Pons (tissue), 1 donor: ENCODE measurements at regions not wholly inside any gene's neighbourhood (a gene's known extent, or its start where the extent isn't known, plus 50 kb on each side); places are given as distances from the start of the nearest gene placed in this dataset.
"Not testable (repeated sequence)": the region's sequence is repeated elsewhere in the genome, so short reads cannot be mapped to it uniquely, and the experiment has no call there.

Experiments used
- DNase-seq: peaks from one replicate; pipeline ENCODE4 v3.0.0-alpha.2; 2016; ENCODE audit warnings: low spot score

GRCh38 chr15:20680257-20680815 lies 138.7 kb upstream of the GOLGA6L6 start:
- not testable (repeated sequence) for DNase-seq

GRCh38 chr15:20672470-20672869 lies 130.9 kb upstream of the GOLGA6L6 start:
- no peak for DNase-seq

- no peak for DNase-seq
These were observed 130.1 kb upstream of the GOLGA6L6 start for GRCh38 chr15:20671675-20672074.

- not testable (repeated sequence) for DNase-seq
These were observed 124.8 kb upstream of the GOLGA6L6 start for GRCh38 chr15:20666410-20666809.

- no peak for DNase-seq
These were observed 124.1 kb upstream of the GOLGA6L6 start for GRCh38 chr15:20665653-20666052.

- no peak for DNase-seq
These were observed 117.7 kb upstream of the GOLGA6L6 start for GRCh38 chr15:20659265-20659664.

- no peak for DNase-seq
These were observed 116.4 kb upstream of the GOLGA6L6 start for GRCh38 chr15:20658024-20658423.

GRCh38 chr15:20657084-20657483 lies 115.5 kb upstream of the GOLGA6L6 start:
- no peak for DNase-seq

GRCh38 chr15:20652914-20653313 lies 111.3 kb upstream of the GOLGA6L6 start:
- no peak for DNase-seq

GRCh38 chr15:20648402-20648975 lies 106.9 kb upstream of the GOLGA6L6 start:
- not testable (repeated sequence) for DNase-seq

GRCh38 chr15:20646529-20647142 lies 105.0 kb upstream of the GOLGA6L6 start:
- no peak for DNase-seq

GRCh38 chr15:20645956-20646355 lies 104.4 kb upstream of the GOLGA6L6 start:
- peak; percentile 77 for DNase-seq

GRCh38 chr15:20644896-20645295 lies 103.3 kb upstream of the GOLGA6L6 start:
- no peak for DNase-seq

- no peak for DNase-seq
These were observed 102.3 kb upstream of the GOLGA6L6 start for GRCh38 chr15:20643829-20644425.

GRCh38 chr15:20643024-20643770 lies 101.6 kb upstream of the GOLGA6L6 start:
- DNase-seq = no peak

GRCh38 chr15:20642054-20642767 lies 100.6 kb upstream of the GOLGA6L6 start:
- DNase-seq = no peak

- DNase-seq = not testable (repeated sequence)
These were observed 98.8 kb upstream of the GOLGA6L6 start for GRCh38 chr15:20640427-20640826.

- not testable (repeated sequence) for DNase-seq
These were observed 97.6 kb upstream of the GOLGA6L6 start for GRCh38 chr15:20639224-20639623.

GRCh38 chr15:20637499-20637898 lies 95.9 kb upstream of the GOLGA6L6 start:
- not testable (repeated sequence) for DNase-seq

GRCh38 chr15:20629526-20629925 lies 87.9 kb upstream of the GOLGA6L6 start:
- not testable (repeated sequence) for DNase-seq

GRCh38 chr15:20628538-20628937 lies 86.9 kb upstream of the GOLGA6L6 start:
- not testable (repeated sequence) for DNase-seq

- DNase-seq = not testable (repeated sequence)
These were observed 83.9 kb upstream of the GOLGA6L6 start for GRCh38 chr15:20625469-20625868.
